Pons (tissue), 1 donor: ENCODE measurements at regions not wholly inside any gene's neighbourhood (a gene's known extent, or its start where the extent isn't known, plus 50 kb on each side); places are given as distances from the start of the nearest gene placed in this dataset.
A peak's percentile ranks its signal among the peaks of the same experiment; 100 is the strongest.
"Not testable (repeated sequence)": the region's sequence is repeated elsewhere in the genome, so short reads cannot be mapped to it uniquely, and the experiment has no call there.

Source experiments
- DNase-seq: peaks from one replicate; pipeline ENCODE4 v3.0.0-alpha.2; 2016; ENCODE audit warnings: low spot score

DNA sequence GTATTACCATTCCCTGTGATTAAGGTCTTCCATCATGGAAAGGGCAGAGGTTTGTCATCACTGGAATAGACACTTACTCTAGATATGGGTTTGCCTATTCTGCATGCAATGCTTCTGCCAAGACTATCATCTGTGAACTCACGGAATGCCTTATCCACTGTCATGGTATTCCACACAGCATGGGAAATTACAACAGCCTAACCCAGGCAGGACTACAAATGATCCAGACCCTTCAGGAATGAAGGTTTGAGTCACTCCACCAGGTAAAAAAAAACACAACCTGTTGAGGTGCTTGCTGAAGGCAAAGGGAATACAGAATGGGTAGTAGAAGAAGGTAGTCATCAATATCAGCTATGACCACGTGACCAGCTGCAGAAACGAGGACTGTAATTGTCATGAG lies 89.0 kb upstream of the RANBP6 start:
- not testable (repeated sequence) for DNase-seq

DNA sequence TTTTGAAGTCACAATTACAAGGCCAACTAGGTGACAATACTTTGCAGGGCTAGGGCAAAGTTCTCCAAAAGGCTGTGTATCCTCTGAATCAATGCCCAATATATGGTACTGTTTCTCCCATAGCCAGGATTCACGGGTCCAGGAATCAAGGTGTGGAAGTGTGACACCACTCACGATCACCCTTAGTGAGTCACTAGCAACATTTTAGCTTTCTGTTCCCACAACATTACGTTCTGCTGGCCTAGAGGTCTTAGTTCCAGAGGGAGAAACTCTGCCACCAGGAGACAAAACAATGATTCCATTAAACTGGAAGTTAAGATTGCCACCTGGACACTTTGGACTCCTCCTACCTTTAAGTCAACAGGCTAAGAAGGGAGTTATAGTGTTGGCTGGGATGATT lies 88.5 kb upstream of the RANBP6 start:
- DNase-seq = not testable (repeated sequence)

DNA sequence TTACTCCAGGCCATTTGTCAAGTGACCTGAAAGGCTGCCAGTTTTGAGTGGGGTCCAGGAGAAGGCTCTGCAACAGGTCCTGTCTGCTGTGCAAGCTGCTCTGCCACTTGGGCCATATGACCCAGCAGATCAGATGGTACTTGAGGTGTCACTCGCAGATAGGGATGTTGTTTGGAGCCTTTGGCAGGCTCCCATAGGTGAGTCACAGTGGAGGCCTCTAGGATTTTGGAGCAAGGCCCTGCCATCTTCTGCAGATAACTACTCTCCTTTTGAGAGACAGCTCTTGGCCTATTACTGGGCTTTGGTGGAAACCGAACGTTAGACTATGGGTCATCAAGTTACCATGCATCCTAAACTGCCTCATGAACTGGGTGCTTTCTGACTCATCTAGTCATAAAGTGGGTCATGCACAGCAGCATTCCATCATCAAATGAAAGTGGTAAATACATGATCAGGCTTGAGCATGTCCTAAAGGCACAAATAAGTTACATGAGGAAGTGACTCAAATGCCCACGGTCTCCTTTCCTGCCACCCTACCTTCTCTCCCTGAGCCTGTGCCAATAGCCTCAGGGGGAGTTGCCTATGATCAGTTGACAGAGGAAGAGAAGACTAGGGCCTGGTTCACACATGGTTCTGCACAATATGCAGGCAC lies 87.0 kb upstream of the RANBP6 start:
- not testable (repeated sequence) for DNase-seq

DNA sequence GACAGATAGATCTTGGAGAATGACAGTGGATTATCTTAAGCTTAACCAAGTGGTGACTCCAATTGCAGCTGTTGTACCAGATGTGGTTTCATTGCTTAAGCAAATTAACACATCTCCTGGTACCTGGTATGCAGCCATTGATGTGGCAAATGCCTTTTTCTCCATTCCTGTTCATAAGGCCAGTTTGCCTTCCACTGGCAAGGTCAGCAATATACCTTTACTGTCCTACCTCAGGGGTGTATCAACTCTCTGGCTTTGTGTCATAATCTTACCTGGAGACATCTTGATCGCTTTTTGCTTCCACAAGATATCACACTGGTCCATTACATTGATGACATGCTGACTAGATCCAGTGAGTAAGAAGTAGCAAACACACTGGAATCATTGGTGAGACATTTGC lies 86.3 kb upstream of the RANBP6 start:
- DNase-seq = not testable (repeated sequence)

DNA sequence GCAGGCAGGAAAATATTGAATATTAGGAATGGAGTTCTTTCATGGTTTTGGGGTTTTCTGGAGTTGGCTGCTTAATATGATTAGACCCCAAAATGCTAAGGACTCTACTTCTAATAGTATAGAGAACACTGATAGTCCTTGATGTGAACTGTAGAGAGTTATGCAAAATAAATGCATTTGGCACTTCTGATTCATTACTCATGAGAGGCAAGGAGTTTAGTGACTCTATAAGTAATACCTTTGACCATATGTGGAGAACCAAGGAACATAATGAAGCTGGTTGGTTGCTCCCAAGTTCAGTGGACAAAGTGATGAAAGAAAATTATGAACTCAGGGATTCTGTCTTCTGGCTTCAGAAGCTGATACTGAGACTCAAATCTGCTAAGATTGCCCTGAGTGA lies 83.9 kb upstream of the RANBP6 start:
- DNase-seq = not testable (repeated sequence)

DNA sequence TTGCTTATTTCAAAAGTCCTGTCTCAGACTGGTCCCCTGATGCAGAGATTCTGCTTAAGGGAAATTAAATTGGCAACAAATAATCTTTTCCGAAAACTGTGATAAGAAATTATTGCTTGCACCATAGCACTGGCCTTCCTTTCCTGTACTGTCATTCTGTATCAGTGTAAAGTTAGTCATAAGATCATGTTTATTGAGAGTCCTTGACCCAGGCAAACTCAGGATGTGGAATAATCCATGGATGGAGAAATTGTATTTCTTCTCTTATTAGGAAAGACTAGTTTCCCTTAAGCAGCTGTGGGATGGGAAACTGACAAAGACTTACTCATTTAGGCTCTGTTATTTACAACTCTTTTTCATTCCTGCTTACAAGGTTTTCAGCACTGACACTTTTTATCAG lies 83.0 kb upstream of the RANBP6 start:
- DNase-seq = no peak

DNA sequence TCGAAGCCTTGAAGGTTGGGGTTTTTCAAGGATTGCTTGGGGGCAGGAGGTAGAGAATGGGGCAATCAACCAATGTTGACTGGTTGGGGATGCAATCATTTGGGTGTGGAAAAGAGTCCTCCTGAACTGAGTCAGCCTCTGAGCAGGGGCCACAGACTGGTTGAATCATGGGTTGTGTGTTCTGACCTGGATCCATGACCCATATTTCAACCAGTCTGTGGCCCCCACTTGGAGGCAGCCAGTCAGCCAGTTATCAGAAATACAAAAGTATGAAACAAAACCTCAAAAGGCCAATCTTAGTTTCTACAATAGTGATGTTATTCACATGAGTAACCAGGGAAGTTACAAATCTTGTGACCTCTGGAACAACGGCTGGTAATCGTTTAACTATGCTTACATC lies 81.4 kb upstream of the RANBP6 start:
- DNase-seq = no peak

DNA sequence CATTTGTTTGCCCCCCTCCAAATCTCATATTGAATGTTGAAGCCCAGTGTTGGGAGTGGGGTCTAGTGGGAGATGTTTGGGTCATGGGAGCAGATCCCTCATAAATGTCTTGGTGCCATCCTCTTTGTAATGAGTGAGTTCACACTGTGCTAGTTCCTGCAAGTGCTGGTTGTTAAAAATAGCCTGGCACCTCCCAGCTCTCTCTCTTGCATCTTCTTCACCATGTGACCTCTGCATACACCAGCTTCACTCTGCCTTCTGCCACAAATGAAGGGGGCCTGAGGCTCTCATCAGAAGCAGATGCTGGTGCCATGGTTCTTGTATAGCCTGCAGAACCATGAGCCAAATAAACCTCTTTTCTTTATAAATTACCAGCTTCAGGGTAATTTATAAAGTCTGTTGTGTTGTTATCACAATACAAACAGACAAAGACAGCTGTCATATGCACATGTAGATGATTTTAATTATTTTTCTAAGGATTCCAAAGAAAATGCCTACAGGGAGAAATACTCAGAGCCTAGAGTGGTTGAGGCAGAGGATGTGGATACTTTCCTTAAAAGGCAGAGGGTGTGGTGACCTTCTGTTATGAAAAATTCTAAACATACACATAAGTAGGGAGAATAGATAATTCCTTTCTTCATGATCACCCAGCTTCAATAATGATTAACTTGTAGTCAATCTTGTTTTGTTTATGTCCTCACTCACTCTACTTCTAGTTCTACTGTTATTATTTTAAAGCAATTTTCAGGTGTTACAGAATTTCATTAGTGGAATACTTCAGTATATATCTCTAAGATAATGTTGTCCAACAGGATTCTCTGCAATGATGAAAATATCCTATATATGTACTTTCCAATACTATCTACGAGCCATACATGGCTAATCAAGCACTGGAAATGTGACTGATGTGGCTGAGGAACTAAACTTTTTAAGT lies 75.1 kb upstream of the RANBP6 start:
- no peak for DNase-seq

DNA sequence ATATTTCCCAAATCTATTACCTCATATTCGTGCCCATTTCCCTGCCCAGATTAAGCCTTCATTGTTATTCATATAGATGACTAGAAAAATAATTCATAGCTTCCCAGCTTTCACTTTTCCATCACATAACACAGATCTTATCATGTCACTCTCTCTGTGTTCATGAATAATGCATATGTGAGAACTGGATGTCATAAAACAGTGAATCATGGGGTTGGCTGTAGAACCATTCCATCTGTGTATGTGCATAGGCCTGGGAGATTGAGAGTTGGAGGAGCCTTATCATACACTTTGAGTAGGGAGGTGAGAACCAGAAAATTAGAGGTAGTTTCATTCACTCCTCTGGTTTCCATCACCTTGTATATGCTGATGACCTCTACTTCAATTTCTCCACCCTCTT lies 73.9 kb upstream of the RANBP6 start:
- no peak for DNase-seq

DNA sequence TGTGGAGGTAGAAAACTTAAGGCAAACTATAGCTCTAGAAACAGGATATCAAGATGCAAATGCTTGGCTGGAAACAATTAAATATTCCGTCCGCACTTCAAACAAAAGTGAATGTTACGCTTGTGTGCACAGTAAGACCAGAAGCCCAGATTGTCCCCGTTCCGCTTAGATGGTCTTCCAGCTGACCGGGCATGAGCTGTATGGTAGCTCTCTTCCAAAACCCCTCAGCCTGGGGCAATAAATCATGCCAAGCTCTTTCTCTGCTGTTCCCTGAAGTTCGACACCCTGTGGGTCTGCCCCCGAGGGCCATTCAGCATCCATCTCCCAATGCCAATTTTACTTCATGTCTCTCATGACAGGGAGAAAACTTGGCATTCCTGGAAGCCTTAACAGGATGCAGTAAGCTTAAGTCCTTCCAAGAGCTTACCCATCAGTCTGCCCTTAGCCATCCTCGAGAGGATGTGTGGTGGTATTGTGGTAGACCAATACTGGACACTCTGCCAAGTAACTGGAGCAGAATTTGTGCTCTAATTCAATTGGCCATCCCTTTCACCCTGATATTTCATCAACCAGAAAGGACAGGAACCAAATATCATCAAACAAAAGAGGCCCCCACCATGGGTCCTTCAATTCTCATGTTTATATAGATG lies 70.7 kb upstream of the RANBP6 start:
- DNase-seq = no peak

DNA sequence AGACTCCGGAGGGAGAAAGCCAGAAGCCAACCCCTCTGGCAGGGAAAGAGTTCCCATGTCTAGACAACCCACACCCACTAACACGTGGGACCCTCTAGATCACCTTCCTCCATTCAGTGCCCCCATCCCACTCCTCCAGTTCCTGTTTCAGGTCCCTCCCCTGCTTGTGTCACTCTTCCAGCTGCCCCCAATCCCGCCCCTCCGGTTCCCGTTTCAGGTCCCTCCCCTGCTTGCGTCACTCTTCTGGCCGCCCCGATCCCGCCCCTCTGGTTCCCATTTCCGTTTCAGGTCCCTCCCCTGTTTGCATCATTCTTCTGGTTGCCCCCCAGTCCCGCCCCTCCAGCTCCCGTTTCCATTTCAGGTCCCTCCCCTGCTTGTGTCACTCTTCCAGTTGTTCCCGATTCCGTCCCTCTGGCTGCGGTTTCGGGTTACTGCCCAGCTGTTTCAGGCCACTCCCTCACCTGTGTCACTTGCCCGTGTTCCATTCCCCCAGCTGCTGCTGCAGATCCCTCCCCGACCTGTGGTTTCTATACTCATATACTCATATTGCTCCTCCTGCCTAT lies 64.8 kb upstream of the RANBP6 start:
- DNase-seq = peak; percentile 71

DNA sequence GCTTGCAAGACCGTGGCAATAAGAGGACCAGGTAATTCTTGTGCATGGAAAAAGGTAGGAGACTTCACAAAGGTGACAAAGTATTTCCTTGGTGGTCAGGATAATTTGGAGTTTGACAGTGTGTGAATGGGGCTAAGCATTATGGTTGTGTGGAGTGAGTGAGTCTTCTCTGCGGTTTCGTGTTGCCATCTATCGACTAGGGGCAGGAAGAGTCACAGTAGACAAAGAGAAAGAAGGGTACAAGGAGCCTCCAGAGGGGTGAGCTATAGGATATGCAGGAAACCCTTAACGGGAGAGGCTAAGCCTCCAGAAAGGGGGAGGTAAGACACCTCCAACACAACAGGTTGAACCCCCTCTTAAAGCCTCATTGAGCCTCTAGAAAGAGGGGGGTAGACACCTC lies 64.0 kb upstream of the RANBP6 start:
- DNase-seq = no peak

DNA sequence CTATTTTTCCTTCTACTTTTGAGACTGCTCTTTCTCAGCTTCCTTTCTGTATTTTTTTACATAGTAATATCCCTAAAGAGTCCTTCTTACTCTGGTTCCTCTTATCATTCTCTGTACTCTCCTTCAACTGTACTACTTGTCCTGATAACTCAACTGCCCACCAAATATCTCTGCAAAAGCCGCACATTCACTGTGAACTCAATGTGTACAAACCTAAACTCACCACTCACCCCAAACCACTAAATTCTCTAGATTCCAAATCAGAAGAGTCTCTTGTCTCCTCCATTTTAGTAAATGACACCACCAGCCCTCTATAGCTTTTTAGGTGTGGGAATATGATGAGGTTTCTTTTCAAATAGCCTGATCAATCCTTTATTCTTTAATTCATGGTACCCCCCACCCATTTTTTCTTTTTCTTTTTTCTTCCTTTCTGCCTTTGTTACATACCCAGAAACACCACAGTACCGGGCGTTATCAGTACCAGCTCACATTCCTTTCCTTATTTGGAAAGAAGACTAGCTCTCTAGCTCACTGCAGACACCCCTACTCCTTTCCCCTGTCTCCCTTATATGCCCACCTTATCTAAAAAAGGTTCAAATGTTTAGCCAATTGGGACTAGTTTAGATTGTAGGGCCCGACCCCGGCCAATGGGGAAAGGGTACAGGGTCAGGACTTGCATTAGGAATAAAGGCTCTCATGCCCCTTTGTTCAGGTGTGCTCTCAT lies 63.1 kb upstream of the RANBP6 start:
- no peak for DNase-seq

DNA sequence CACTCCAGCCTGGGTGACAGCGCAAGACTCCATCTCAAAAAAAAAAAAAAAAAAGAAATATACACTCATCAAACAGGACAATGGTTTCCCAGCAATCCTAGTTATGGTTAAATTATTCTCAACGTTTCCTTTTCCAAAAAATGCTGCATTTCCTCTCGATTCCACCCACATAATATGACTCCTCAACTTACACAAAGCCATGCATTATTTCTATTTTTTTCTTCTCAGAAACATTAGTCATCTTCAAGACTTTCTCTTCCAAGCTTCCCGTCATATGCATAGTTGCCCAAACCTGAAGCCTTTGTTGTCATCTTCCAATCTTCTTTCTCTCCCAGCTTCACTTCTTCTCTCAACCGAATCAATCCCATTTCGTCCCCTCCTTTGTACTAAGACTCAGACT lies 61.4 kb upstream of the RANBP6 start:
- no peak for DNase-seq

DNA sequence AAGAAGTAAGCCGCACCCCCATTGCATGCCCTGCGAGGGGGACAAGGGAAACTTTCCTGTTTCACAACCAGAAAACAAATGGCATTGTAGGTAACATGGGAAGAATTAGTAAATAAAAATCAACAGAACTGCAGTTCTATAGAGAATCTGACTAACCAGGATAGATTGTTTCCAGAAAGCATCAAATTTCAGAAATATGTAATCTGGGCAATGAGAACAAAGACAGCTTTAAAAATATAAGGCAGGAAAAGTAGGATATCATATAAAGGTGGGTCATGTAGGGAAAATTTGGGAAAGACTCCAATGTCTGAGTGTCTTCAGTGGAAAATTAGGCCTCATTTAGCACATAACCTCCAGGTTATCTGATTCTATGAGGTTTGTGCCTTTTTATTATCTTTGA lies 58.3 kb upstream of the RANBP6 start:
- DNase-seq = no peak

DNA sequence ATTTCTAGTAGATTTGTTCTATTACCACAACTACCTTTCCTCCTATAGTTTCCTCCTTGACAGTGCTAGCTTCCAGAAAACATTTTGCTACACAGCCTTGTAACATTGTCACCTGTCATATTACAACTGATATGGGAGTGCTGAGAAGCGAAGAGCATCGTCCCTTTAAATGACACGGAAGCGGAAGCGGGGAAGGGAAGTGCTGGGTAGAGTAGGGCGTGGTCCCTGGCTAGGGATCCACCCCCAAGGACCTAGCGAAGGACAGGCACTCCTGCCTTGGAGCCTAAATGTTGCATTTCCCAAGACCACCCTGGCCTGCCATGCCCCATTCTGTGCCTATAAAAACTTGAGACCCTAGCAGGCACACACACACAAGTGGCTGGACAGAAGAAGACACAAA lies 57.4 kb upstream of the RANBP6 start:
- DNase-seq = no peak

DNA sequence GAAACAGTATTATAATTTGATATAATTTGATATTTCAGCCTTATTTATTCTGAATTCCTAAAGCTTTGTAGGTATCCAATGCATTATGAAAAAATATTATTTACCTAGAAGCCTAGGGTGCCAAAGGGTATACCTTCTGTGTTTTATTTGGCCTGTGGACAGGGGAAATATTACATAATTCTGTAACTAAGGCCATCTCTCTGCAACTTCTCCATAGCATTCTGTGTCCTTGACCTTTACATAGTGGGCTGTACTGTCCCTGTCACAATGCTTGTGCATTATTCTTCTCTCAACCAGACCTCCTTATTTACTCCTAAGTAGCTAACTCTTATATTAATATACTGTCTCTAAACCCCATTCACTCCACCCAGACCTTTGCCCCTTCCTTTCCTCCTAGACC lies 57.0 kb upstream of the RANBP6 start:
- DNase-seq = no peak

DNA sequence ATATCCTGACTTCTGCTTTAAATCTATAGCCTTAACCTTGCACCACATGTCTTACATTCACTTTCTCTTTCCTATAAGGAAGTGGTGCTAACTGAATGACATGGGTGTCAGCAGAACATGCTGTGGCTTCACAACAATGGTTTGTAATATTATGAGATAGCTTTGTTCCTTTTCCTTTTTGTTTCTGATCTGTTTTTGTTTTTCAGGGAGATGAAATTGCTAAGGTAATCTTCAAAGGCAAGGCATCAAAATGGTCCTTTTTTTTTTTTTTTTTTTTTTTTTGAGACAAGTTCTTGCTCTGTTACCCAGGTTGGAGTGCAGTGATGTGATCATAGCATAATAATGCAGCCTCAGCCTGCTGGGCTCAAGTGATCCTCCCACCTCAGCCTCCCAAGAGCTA lies 53.6 kb upstream of the RANBP6 start:
- DNase-seq = peak; percentile 19

DNA sequence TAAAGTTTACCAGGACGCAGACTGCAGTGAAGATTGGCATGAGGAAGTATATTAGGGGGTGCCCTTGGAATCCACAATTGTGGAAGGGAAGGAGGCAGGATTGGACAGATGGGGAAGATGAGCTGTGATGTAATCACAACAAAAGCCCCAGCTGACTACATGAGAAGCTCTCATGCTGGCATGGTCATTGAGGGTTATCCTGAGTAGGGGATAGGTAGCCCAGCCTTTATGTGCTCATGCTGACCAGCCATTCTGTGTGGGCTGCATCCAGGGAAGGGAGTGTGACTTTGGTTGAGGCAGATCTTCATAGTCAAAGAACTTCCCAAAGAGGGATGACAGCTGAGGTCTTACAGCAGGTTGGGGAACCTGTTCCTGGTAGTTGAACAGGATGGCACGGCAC lies 52.0 kb upstream of the RANBP6 start:
- DNase-seq = no peak
